Activated naive CD4-positive, alpha-beta T cell treated with anti-CD3 and anti-CD28 coated beads for 36 hours (primary cell): ENCODE measurements at regions not wholly inside any gene's neighbourhood (a gene's known extent, or its start where the extent isn't known, plus 50 kb on each side); places are given as distances from the start of the nearest gene placed in this dataset.
"Not testable (repeated sequence)": the region's sequence is repeated elsewhere in the genome, so short reads cannot be mapped to it uniquely, and the experiment has no call there.

ENCODE experiments used
- CTCF ChIA-PET: fragments of 350-600 bp; sonication (Branson Sonifier 250); formaldehyde crosslinking; loops from one replicate; lab custom pipeline; 2021; ENCODE audit warnings: antibody characterized with exemption; lab: Charles Lee
- DNase-seq: peaks from one replicate; pipeline ENCODE4 v3.0.0-alpha.2; 2020
- H3K27ac Mint-ChIP-seq: one replicate; pipeline ENCODE4 v1.8.0; 2021; ENCODE audit warnings: mild to moderate bottlenecking, mixed read lengths
- H3K27me3 Mint-ChIP-seq: one replicate; pipeline ENCODE4 v1.8.0; 2021; ENCODE audit warnings: low read depth, mixed read lengths
- H3K36me3 Mint-ChIP-seq: one replicate; pipeline ENCODE4 v1.8.0; 2021; ENCODE audit warnings: low read depth, mixed read lengths
- H3K4me1 Mint-ChIP-seq: one replicate; pipeline ENCODE4 v1.8.0; 2021; ENCODE audit warnings: low read depth, mixed read lengths
- H3K4me3 Mint-ChIP-seq: one replicate; pipeline ENCODE4 v1.8.0; 2021; ENCODE audit warnings: mild to moderate bottlenecking, moderate library complexity, mixed read lengths
- H3K9me3 Mint-ChIP-seq: one replicate; pipeline ENCODE4 v1.8.0; 2021; ENCODE audit warnings: mixed read lengths
- intact Hi-C: fragments of 100-400 bp; cut with micrococcal nuclease; formaldehyde crosslinking; loops from one replicate; pipeline ENCODE4 v1.15.1; 2023

- no peaks in the 10 kb centered on the region for H3K4me1 Mint-ChIP-seq
- no peaks in the 10 kb centered on the region for H3K36me3 Mint-ChIP-seq
- CTCF ChIA-PET = interaction anchor here (1.2 kb wide), 1 partner anchor 627 kb away, joined by 3 read pairs; no protein-coding TSS in a partner anchor
Measured at GRCh38 chr6:121682666-121683065, 247.2 kb downstream of the GJA1 start.

DNA sequence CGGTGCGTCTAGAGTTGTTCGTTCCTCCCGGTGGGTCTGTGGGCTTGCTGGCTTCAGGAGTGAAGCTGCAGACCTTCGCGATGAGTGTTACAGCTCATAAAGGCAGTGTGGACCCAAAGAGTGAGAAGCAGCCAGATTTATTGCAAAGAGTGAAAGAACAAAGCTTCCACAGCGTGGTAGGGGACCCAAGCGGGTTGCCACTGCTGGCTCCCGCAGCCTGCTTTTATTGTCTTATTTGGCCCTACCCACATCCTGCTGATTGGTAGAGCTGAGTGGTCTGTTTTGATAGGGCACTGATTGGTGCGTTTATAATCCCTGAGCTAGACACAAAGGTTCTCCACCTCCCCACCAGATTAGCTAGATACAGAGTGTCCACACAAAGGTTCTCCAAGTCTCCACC lies 250.4 kb downstream of the GJA1 start:
- H3K4me3 Mint-ChIP-seq, H3K27ac Mint-ChIP-seq, intact Hi-C loops, DNase-seq, H3K9me3 Mint-ChIP-seq, H3K36me3 Mint-ChIP-seq, H3K27me3 Mint-ChIP-seq: not testable (repeated sequence)
- CTCF ChIA-PET = interaction anchor here (0.8 kb wide), 1 partner anchor 25 kb away, joined by 3 read pairs; no protein-coding TSS in a partner anchor
- peaks cover 18% of the 10 kb centered on the region for H3K4me1 Mint-ChIP-seq

More at GRCh38 chr6:121682666-121683065, 247.2 kb downstream of the GJA1 start:
- DNase-seq = no peak
- Mint-ChIP-seq H3K4me3 (no peak overlapping the region), H3K27me3 (no peaks in the 10 kb centered on the region), H3K9me3 (no peaks in the 10 kb centered on the region), H3K27ac (no peak overlapping the region)
- intact Hi-C loops = no loop called here

GRCh38 chr6:121686611-121687023 lies 251.2 kb downstream of the GJA1 start:
- no peak overlapping the region for H3K4me3 Mint-ChIP-seq
- DNase-seq = no peak
- CTCF ChIA-PET = interaction anchor here (0.8 kb wide), 1 partner anchor 26 kb away, joined by 3 read pairs; no protein-coding TSS in a partner anchor
- intact Hi-C loops = no loop called here
- H3K27ac Mint-ChIP-seq = no peak overlapping the region
- peaks cover 18% of the 10 kb centered on the region for H3K4me1 Mint-ChIP-seq
- H3K27me3 Mint-ChIP-seq = no peaks in the 10 kb centered on the region
- no peaks in the 10 kb centered on the region for H3K36me3 Mint-ChIP-seq
- H3K9me3 Mint-ChIP-seq = no peaks in the 10 kb centered on the region

- CTCF ChIA-PET = interaction anchor here (0.6 kb wide), 1 partner anchor 373 kb away, joined by 3 read pairs; no protein-coding TSS in a partner anchor
- no peak overlapping the region for H3K4me3 Mint-ChIP-seq
- H3K4me1 Mint-ChIP-seq = peaks cover 18% of the 10 kb centered on the region
- no peaks in the 10 kb centered on the region for H3K36me3 Mint-ChIP-seq
- intact Hi-C loops = no loop called here
- no peak for DNase-seq
- H3K27me3 Mint-ChIP-seq = no peaks in the 10 kb centered on the region
- H3K9me3 Mint-ChIP-seq = no peaks in the 10 kb centered on the region
- H3K27ac Mint-ChIP-seq = no peak overlapping the region
Measured at GRCh38 chr6:121688974-121689373, 253.5 kb downstream of the GJA1 start.

DNA sequence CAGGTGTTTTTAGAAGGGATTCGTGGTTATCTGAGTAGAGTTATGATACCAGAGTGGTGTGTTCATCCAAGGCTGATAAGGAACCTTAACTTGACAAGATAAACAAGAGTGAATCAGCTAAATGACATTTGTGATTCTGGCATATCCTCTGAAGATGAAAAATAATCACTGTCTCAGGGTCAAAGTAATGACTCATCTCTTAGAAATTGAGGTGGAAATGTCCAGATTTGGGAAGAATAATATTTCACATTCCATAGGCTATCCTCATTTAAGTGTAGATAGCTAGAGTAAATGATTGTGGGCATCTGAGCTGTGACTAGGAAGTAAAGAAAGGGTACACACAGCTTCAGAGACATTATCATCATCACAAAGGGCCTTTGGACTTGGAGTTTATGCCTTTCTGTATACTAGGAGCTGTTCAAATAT lies 255.7 kb downstream of the GJA1 start:
- H3K36me3 Mint-ChIP-seq = no peaks in the 10 kb centered on the region
- no peak overlapping the region for H3K4me3 Mint-ChIP-seq
- CTCF ChIA-PET = no interaction called here
- no peaks in the 10 kb centered on the region for H3K27me3 Mint-ChIP-seq
- H3K27ac Mint-ChIP-seq = no peak overlapping the region
- no peak for DNase-seq
- peaks cover 18% of the 10 kb centered on the region for H3K4me1 Mint-ChIP-seq
- intact Hi-C loops = no loop called here
- H3K9me3 Mint-ChIP-seq = no peaks in the 10 kb centered on the region

DNA sequence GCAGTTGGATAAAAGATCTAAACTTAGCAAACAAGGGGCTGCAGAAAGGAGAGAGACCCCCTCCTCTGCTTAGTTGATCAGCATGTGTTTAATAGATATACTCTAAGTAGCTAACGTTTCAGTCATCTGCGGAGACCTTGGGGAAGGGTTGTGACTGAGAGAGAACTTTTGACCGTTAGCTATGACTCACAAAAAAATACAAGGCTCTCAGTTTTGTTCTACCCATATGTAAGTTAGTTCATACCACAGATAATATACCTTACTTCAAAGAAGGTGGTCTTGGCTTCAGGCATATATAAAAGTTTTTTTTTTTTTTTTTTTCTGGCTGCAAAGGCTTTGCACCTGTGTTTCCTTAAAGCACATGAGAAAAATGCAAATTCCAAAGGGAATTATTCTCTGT lies 258.9 kb downstream of the GJA1 start:
- intact Hi-C loops = no loop called here
- H3K27ac Mint-ChIP-seq = no peak overlapping the region
- H3K4me1 Mint-ChIP-seq = peaks cover 8% of the 10 kb centered on the region
- H3K4me3 Mint-ChIP-seq = no peak overlapping the region
- CTCF ChIA-PET = no interaction called here
- no peak for DNase-seq
- H3K9me3 Mint-ChIP-seq = no peaks in the 10 kb centered on the region
- H3K36me3 Mint-ChIP-seq = no peaks in the 10 kb centered on the region
- H3K27me3 Mint-ChIP-seq = no peaks in the 10 kb centered on the region

GRCh38 chr6:121694801-121695251 lies 259.4 kb downstream of the GJA1 start:
- no peak overlapping the region for H3K27ac Mint-ChIP-seq
- H3K9me3 Mint-ChIP-seq = no peaks in the 10 kb centered on the region
- CTCF ChIA-PET = no interaction called here
- peaks cover 5% of the 10 kb centered on the region for H3K4me1 Mint-ChIP-seq
- no peak for DNase-seq
- no peaks in the 10 kb centered on the region for H3K36me3 Mint-ChIP-seq
- no peaks in the 10 kb centered on the region for H3K27me3 Mint-ChIP-seq
- intact Hi-C loops = no loop called here
- H3K4me3 Mint-ChIP-seq = no peak overlapping the region

DNA sequence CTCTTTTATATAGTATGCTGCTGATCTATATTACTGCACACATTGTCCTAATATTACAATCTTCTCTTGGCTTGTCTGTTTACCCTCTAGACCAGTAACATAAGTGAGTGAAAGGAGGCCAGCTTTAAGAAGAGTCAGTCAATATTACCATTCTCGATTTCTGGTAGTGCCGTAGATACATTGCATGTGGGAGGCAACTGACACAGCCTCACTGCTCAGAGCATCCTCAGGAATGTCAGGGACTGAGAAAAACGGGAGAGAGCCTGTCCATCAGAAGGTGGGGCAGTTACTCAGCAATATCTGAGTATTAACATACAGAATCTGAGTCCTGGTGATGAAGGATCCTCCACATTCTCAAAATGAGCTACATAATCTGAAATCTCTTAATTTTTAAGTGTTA lies 259.9 kb downstream of the GJA1 start:
- intact Hi-C loops = no loop called here
- no peaks in the 10 kb centered on the region for H3K36me3 Mint-ChIP-seq
- CTCF ChIA-PET = no interaction called here
- H3K4me3 Mint-ChIP-seq = no peak overlapping the region
- H3K27me3 Mint-ChIP-seq = no peaks in the 10 kb centered on the region
- no peak for DNase-seq
- peaks cover 2% of the 10 kb centered on the region for H3K4me1 Mint-ChIP-seq
- no peaks in the 10 kb centered on the region for H3K9me3 Mint-ChIP-seq
- no peak overlapping the region for H3K27ac Mint-ChIP-seq

DNA sequence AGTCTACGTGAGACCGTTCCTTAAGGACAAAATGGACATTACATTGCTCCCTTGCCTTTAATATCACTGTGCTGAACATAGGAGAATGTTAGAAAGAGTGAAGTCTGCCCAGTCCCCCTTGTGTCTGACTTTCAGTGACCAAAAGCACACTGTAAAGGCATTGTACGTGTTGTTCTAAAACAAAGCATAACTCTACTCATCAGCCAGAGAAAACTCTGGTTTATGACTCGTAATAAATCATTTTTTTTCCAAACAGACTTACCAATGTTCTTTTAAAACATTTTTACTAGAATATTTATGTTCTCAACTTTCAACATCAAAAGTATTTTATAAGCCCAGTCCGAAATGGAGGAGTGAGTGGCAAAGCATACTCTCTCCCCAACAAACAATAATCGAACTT lies 262.5 kb downstream of the GJA1 start:
- Mint-ChIP-seq H3K9me3 (peaks cover 3% of the 10 kb centered on the region), H3K27me3 (no peaks in the 10 kb centered on the region), H3K27ac (no peak overlapping the region), H3K4me1 (no peaks in the 10 kb centered on the region), H3K36me3 (no peaks in the 10 kb centered on the region), H3K4me3 (no peak overlapping the region)
- DNase-seq = no peak
- intact Hi-C loops = no loop called here
- CTCF ChIA-PET = no interaction called here

- no peaks in the 10 kb centered on the region for H3K36me3 Mint-ChIP-seq
- H3K4me1 Mint-ChIP-seq = no peaks in the 10 kb centered on the region
- CTCF ChIA-PET = no interaction called here
- no peak overlapping the region for H3K27ac Mint-ChIP-seq
- no peak overlapping the region for H3K4me3 Mint-ChIP-seq
- peaks cover 6% of the 10 kb centered on the region for H3K9me3 Mint-ChIP-seq
- intact Hi-C loops = no loop called here
- no peaks in the 10 kb centered on the region for H3K27me3 Mint-ChIP-seq
- DNase-seq = no peak
Measured at GRCh38 chr6:121698617-121699016, 263.2 kb downstream of the GJA1 start.

- intact Hi-C loops, DNase-seq, CTCF ChIA-PET, H3K4me3 Mint-ChIP-seq, H3K27me3 Mint-ChIP-seq, H3K9me3 Mint-ChIP-seq, H3K4me1 Mint-ChIP-seq, H3K36me3 Mint-ChIP-seq, H3K27ac Mint-ChIP-seq: not testable (repeated sequence)
Measured at GRCh38 chr6:121703129-121703528, 267.7 kb downstream of the GJA1 start.

DNA sequence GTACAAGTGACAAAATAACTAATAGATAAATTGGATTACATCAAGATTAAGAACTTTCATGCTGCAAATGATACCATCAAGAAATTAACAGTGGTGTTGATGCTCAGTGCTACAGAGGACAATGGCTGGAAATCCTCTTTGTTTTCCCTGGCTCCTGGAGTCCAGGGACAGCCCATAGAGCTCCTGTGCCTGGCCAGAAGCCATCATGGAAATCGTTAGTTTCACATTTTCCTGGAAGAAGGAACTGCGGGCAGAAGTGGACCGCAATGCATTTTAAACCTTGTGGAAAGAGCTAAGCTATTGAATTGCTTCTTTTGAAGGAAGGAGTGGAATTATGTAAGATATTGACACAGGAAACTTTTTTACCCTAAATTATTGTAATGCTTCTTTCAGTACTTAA lies 276.0 kb downstream of the GJA1 start:
- H3K27me3 Mint-ChIP-seq = no peaks in the 10 kb centered on the region
- no peaks in the 10 kb centered on the region for H3K36me3 Mint-ChIP-seq
- CTCF ChIA-PET = no interaction called here
- no peak overlapping the region for H3K4me3 Mint-ChIP-seq
- DNase-seq = no peak
- H3K27ac Mint-ChIP-seq = no peak overlapping the region
- H3K9me3 Mint-ChIP-seq = no peaks in the 10 kb centered on the region
- H3K4me1 Mint-ChIP-seq = no peaks in the 10 kb centered on the region
- intact Hi-C loops = no loop called here

GRCh38 chr6:121717686-121718085 lies 282.2 kb downstream of the GJA1 start:
- H3K27ac Mint-ChIP-seq = no peak overlapping the region
- no peaks in the 10 kb centered on the region for H3K27me3 Mint-ChIP-seq
- peaks cover 7% of the 10 kb centered on the region for H3K9me3 Mint-ChIP-seq
- H3K4me3 Mint-ChIP-seq = no peak overlapping the region
- DNase-seq = no peak
- intact Hi-C loops = no loop called here
- H3K4me1 Mint-ChIP-seq = no peaks in the 10 kb centered on the region
- CTCF ChIA-PET = no interaction called here
- no peaks in the 10 kb centered on the region for H3K36me3 Mint-ChIP-seq
